HCT116 (cell line): ENCODE measurements at regions not wholly inside any gene's neighbourhood (a gene's known extent, or its start where the extent isn't known, plus 50 kb on each side); places are given as distances from the start of the nearest gene placed in this dataset.

Experiments used
- ATAC-seq: fragments of 200-7000 bp; cut with Tn5 transposase; 2 replicates; pipeline ENCODE4 v1.9.1; 2020; ENCODE audit warnings: mild to moderate bottlenecking, moderate library complexity
- BruUV-seq: library from RNA; stranded (reverse); fragments of 400-500 nt; replicated peaks from 2 replicates; lab custom pipeline; 2021; lab: Mats Ljungman, UMichigan
- CTCF ChIA-PET: fragments of 300-600 bp; sonication (Branson Sonifier 250); formaldehyde crosslinking; loops from one replicate; lab custom pipeline; 2021; ENCODE audit warnings: antibody characterized with exemption; lab: Charles Lee
- POLR2A ChIA-PET: fragments of 300-600, 350-600 bp; sonication (Branson Sonifier 250); formaldehyde crosslinking; loops from one replicate; lab custom pipeline; 2021; ENCODE audit warnings: antibody characterized with exemption; lab: Charles Lee
- RAD21 ChIA-PET, 2 experiments: fragments of 300-600 bp; sonication (Branson Sonifier 250); formaldehyde crosslinking; loops; one replicate each; lab custom pipeline; 2023; ENCODE audit warnings: low total read pairs in 2 of 2; ENCODE audit not compliant: uncharacterized antibody in 2 of 2, unreplicated experiment in 2 of 2, low non-redundant PET in 1 of 2; lab: Charles Lee
- DNase-seq: peaks from one replicate; pipeline ENCODE4 v3.0.0-alpha.2; 2010; ENCODE audit warnings: low read depth, low spot score
- H2AFZ ChIP-seq: fragments of 200-600 bp; shearing (Covaris generic), sonication (generic); 2 replicates; pipeline ENCODE4 v1.6.1; 2017; ENCODE audit warnings: low read depth, mixed run types, mixed read lengths, antibody characterized with exemption, low read length; ENCODE audit not compliant: poor library complexity, severe bottlenecking
- H3K27ac ChIP-seq: 2 replicates; pipeline ENCODE4 v1.5.1; 2012; ENCODE audit warnings: low read depth, low read length
- H3K27me3 ChIP-seq: fragments of 200-600 bp; sonication (generic); 2 replicates; pipeline ENCODE4 v1.6.1; 2016; ENCODE audit warnings: mixed run types, low read length, mixed read lengths; ENCODE audit not compliant: insufficient read depth
- H3K36me3 ChIP-seq, 2 experiments: fragments of 200-500 bp in 1 of 2; fragments of 200-600 bp in 1 of 2; sonication (Bioruptor generic) in 1 of 2; sonication (generic) in 1 of 2; 2 replicates each; pipeline versions ENCODE4 v1.5.1 to v1.6.1; 2014 to 2016; ENCODE audit warnings: low read length in 2 of 2, inconsistent platforms in 1 of 2, mixed read lengths in 1 of 2, mixed run types in 1 of 2; ENCODE audit not compliant: insufficient read depth in 2 of 2, control insufficient read depth in 1 of 2
- H3K4me1 ChIP-seq, 2 experiments: fragments of 200-600 bp in 1 of 2; sonication (generic) in 1 of 2; 2 replicates each; pipeline versions ENCODE4 v1.5.1 to v1.6.1; 2012 to 2017; ENCODE audit warnings: low read length in 2 of 2, inconsistent platforms in 1 of 2, mild to moderate bottlenecking in 1 of 2, mixed read lengths in 1 of 2, mixed run types in 1 of 2, moderate library complexity in 1 of 2; ENCODE audit not compliant: insufficient read depth in 2 of 2, control insufficient read depth in 1 of 2
- H3K4me2 ChIP-seq: fragments of 200-600 bp; sonication (generic); 2 replicates; pipeline ENCODE4 v1.6.1; 2017; ENCODE audit warnings: mixed run types, low read length, mixed read lengths
- H3K4me3 ChIP-seq, 2 experiments: fragments of 200-600 bp in 1 of 2; sonication (generic) in 1 of 2; replicated peaks in 1 of 2; 2 replicates each; pipeline ENCODE4 v1.5.1; 2011 to 2016; ENCODE audit warnings: low read length in 2 of 2, control low read depth in 1 of 2, low read depth in 1 of 2, mild to moderate bottlenecking in 1 of 2, mixed read lengths in 1 of 2, mixed run types in 1 of 2
- H3K79me2 ChIP-seq: fragments of 200-600 bp; sonication (generic); 2 replicates; pipeline ENCODE4 v1.6.1; 2017; ENCODE audit warnings: mild to moderate bottlenecking, mixed run types, low read length, moderate library complexity, mixed read lengths; ENCODE audit not compliant: insufficient read depth
- H3K9ac ChIP-seq: fragments of 200-600 bp; sonication (generic); 2 replicates; pipeline ENCODE4 v1.6.1; 2016; ENCODE audit warnings: low read length, mixed read lengths
- H3K9me2 ChIP-seq: fragments of 200-600 bp; sonication (generic), shearing (Covaris generic); 2 replicates; pipeline ENCODE4 v1.6.1; 2017; ENCODE audit warnings: mixed run types, mild to moderate bottlenecking, moderate library complexity; ENCODE audit not compliant: insufficient read depth
- H3K9me3 ChIP-seq, 2 experiments: fragments of 200-500 bp in 1 of 2; fragments of 200-600 bp in 1 of 2; sonication (Bioruptor generic) in 1 of 2; sonication (generic) in 1 of 2; 2 replicates each; pipeline ENCODE4 v1.6.1; 2014 to 2017; ENCODE audit warnings: low read length in 2 of 2, mixed read lengths in 2 of 2, inconsistent platforms in 1 of 2, low read depth in 1 of 2, mild to moderate bottlenecking in 1 of 2, mixed run types in 1 of 2, moderate library complexity in 1 of 2; ENCODE audit not compliant: control insufficient read depth in 1 of 2, insufficient read depth in 1 of 2
- H4K20me1 ChIP-seq: fragments of 200-600 bp; sonication (generic), shearing (Covaris generic); 2 replicates; pipeline ENCODE4 v1.6.1; 2017; ENCODE audit warnings: mixed run types, mild to moderate bottlenecking, moderate library complexity; ENCODE audit not compliant: insufficient read depth
- ATF3 ChIP-seq: IDR thresholded peaks from 2 replicates; pipeline ENCODE4 v1.6.1; 2012
- CBX3 ChIP-seq: IDR thresholded peaks from 2 replicates; pipeline ENCODE4 v1.6.1; 2012; ENCODE audit warnings: low read depth
- CEBPB ChIP-seq: IDR thresholded peaks from 2 replicates; pipeline ENCODE4 v1.6.1; 2012; ENCODE audit warnings: low read depth
- CTCF ChIP-seq, 3 experiments: fragments of 200-600 bp in 1 of 3; sonication (generic) in 1 of 3; IDR thresholded peaks in 2 of 3; conservative IDR thresholded peaks in 1 of 3; 2 replicates each; pipeline ENCODE4 v1.5.1; 2012 to 2017; ENCODE audit warnings: low read depth in 2 of 3, low read length in 2 of 3, antibody characterized with exemption in 1 of 3, borderline replicate concordance in 1 of 3, control low read depth in 1 of 3, mild to moderate bottlenecking in 1 of 3, mixed read lengths in 1 of 3, mixed run types in 1 of 3, moderate library complexity in 1 of 3; ENCODE audit not compliant: insufficient read depth in 1 of 3
- EGR1 ChIP-seq: IDR thresholded peaks from 2 replicates; pipeline ENCODE4 v1.6.1; 2012; ENCODE audit warnings: low read depth
- FOSL1 ChIP-seq: IDR thresholded peaks from 2 replicates; pipeline ENCODE4 v1.6.1; 2012; ENCODE audit warnings: low read depth
- JUND ChIP-seq: IDR thresholded peaks from 2 replicates; pipeline ENCODE4 v1.6.1; 2012
- MAX ChIP-seq: IDR thresholded peaks from 2 replicates; pipeline ENCODE4 v1.6.1; 2012
- POLR2A ChIP-seq: IDR thresholded peaks from 2 replicates; pipeline ENCODE4 v1.7.0; 2011; ENCODE audit warnings: borderline replicate concordance; ENCODE audit not compliant: insufficient read depth, insufficient read length; ENCODE audit errors: extremely low read depth
- REST ChIP-seq: IDR thresholded peaks from 2 replicates; pipeline ENCODE4 v1.6.1; 2012; ENCODE audit warnings: low read depth
- SIN3A ChIP-seq: IDR thresholded peaks from 2 replicates; pipeline ENCODE4 v1.6.1; 2012; ENCODE audit warnings: low read depth
- YY1 ChIP-seq: IDR thresholded peaks from 2 replicates; pipeline ENCODE4 v1.6.1; 2011; ENCODE audit warnings: low read length, low read depth, moderate library complexity, mild to moderate bottlenecking; ENCODE audit not compliant: insufficient replicate concordance; ENCODE audit errors: extremely low read depth
- ZBTB33 ChIP-seq: IDR thresholded peaks from 2 replicates; pipeline ENCODE4 v1.6.1; 2011; ENCODE audit warnings: mild to moderate bottlenecking, low read length, moderate library complexity; ENCODE audit not compliant: insufficient replicate concordance; ENCODE audit errors: extremely low read depth
- ZNF274 ChIP-seq: fragments of 200-500 bp; sonication (Bioruptor generic); IDR thresholded peaks from 2 replicates; pipeline ENCODE4 v1.6.1; 2014; ENCODE audit warnings: mild to moderate bottlenecking, low read depth, low read length, inconsistent platforms
- intact Hi-C: fragments of 100-400 bp; cut with micrococcal nuclease; formaldehyde crosslinking; loops from 2 replicates; pipeline ENCODE4 v1.10.0; 2022

GRCh38 chr12:17369556-17369955 lies 720.4 kb downstream of the RERGL start:
- 0 out of 4 replicates have a peak, but pooled peaks cover 0 to 2% of the 10 kb centered on the region in 2 experiments for H3K9me3 ChIP-seq
- H3K36me3 ChIP-seq = no peaks in the 10 kb centered on the region
- no peak overlapping the region for H3K4me3 ChIP-seq
- DNase-seq (no peak), ATAC-seq (no peak)
- no peaks in the 10 kb centered on the region for H4K20me1 ChIP-seq
- intact Hi-C loops = no loop called here
- H3K27me3 ChIP-seq = no peaks in the 10 kb centered on the region
- no peak for TF ChIP-seq MAX
- no peak for TF ChIP-seq CBX3
- TF ChIP-seq YY1 = no peak
- no peak for TF ChIP-seq REST
- TF ChIP-seq FOSL1 = no peak
- no peak for TF ChIP-seq SIN3A
- TF ChIP-seq POLR2A = no peak
- no peak for TF ChIP-seq ZNF274
- no peak for TF ChIP-seq EGR1
- TF ChIP-seq CTCF (IDR thresholded peaks at IDR 0.05 in 2 of 3, conservative IDR thresholded peaks at IDR 0.05 in 1 of 3; ENCODE audit: borderline replicate concordance in 1 of 3, insufficient read depth in 1 of 3, low read depth in 2 of 3, low read length in 2 of 3) = no peak
- no peak for TF ChIP-seq ATF3
- TF ChIP-seq CEBPB = no peak
- no peak for TF ChIP-seq JUND
- no peak for TF ChIP-seq ZBTB33
- no peak overlapping the region for H2AFZ ChIP-seq
- no peaks in the 10 kb centered on the region for H3K79me2 ChIP-seq
- no peak overlapping the region for H3K27ac ChIP-seq
- ChIA-PET POLR2A (no interaction called here), RAD21 (no interaction called here), CTCF (no interaction called here)
- H3K4me2 ChIP-seq = no peak overlapping the region
- H3K9ac ChIP-seq = no peak overlapping the region
- H3K4me1 ChIP-seq = no peaks in the 10 kb centered on the region
- BruUV-seq = no TSS peak
- H3K9me2 ChIP-seq = no peaks in the 10 kb centered on the region
